ENCODE measurements at regions not wholly inside any gene's neighbourhood (a gene's known extent, or its start where the extent isn't known, plus 50 kb on each side); places are given as distances from the start of the nearest gene placed in this dataset.

DNA sequence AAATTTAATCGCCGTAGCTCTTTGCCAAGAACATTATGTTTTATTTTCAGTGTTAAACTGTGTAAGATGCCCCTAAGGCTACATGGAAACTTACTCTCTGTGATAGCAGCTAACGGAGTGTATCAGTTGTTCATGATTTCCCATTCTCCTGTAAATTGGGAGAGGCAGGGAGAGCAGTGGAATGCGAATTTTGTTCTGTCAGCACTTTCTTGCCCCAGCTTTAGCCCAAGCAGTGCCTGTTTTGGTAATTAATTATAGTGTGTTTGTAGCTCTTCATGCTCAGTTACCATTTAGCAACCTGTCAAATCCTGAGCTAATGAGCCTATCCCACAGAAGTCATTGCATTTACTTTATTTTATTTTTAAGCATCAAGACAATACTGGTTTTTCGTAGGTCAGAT, 475.1 kb upstream of the RBFOX1 start:
- H3K4me3 Mint-ChIP-seq: no peak overlapping the region
- H3K4me1 Mint-ChIP-seq: no peaks in the 10 kb centered on the region
- peaks cover 62% of the 10 kb centered on the region for H3K27me3 Mint-ChIP-seq (ENCODE audit: low read depth)
- TF ChIP-seq, protein P1, sequence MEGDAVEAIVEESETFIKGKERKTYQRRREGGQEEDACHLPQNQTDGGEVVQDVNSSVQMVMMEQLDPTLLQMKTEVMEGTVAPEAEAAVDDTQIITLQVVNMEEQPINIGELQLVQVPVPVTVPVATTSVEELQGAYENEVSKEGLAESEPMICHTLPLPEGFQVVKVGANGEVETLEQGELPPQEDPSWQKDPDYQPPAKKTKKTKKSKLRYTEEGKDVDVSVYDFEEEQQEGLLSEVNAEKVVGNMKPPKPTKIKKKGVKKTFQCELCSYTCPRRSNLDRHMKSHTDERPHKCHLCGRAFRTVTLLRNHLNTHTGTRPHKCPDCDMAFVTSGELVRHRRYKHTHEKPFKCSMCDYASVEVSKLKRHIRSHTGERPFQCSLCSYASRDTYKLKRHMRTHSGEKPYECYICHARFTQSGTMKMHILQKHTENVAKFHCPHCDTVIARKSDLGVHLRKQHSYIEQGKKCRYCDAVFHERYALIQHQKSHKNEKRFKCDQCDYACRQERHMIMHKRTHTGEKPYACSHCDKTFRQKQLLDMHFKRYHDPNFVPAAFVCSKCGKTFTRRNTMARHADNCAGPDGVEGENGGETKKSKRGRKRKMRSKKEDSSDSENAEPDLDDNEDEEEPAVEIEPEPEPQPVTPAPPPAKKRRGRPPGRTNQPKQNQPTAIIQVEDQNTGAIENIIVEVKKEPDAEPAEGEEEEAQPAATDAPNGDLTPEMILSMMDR (IDR thresholded peaks at IDR 0.05; ENCODE audit: unreplicated experiment): no peak
- H3K9me3 Mint-ChIP-seq: no peaks in the 10 kb centered on the region
- no peak overlapping the region for H3K27ac Mint-ChIP-seq
- H3K36me3 Mint-ChIP-seq: no peaks in the 10 kb centered on the region
- no peak for DNase-seq (ENCODE audit: low spot score in 2 of 2, unreplicated experiment in 2 of 2)

DNA sequence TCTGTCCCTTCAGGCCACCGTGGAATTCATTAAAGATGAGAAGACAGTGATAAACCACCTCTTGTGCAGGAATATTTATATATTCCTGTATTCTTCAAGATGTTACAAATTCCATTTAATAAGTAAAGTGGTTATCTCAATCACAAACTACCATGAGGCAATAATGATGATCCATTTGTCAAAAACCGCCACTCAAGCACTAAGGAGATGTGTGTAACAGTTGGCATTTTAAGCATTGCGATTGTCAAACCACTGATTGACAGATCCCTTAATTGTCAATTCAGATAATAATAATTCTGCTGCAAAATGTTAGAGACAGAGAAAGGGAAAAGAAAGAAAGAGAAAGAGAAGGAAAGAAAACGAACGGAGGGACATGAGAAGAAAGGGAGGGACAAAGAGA, 476.1 kb upstream of the RBFOX1 start:
- no peaks in the 10 kb centered on the region for H3K36me3 Mint-ChIP-seq
- H3K27ac Mint-ChIP-seq: no peak overlapping the region
- no peaks in the 10 kb centered on the region for H3K4me1 Mint-ChIP-seq
- TF ChIP-seq, protein P1 (IDR thresholded peaks at IDR 0.05; ENCODE audit: unreplicated experiment): no peak
- peaks cover 66% of the 10 kb centered on the region for H3K27me3 Mint-ChIP-seq (ENCODE audit: low read depth)
- DNase-seq (ENCODE audit: low spot score in 2 of 2, unreplicated experiment in 2 of 2): no peak
- H3K4me3 Mint-ChIP-seq: no peak overlapping the region
- H3K9me3 Mint-ChIP-seq: no peaks in the 10 kb centered on the region

DNA sequence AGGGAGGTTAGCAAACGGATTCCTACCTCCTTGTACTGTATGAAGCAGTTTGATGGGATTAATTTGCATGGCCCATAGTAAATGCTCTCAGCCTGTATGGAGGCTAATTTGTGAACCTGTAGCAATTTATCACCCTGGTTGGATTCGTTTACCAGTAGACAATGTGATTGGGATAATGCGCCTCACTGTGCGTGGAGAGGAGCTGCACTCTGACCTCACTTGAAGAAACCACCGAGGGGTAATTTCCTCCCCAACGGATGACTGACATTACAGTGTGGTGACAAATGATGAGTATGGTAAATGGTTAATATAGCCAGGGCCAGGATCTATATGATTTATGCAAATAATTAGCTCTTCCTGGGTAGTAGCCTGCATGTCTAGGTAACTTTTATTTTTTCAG, 479.1 kb upstream of the RBFOX1 start:
- Mint-ChIP-seq H3K4me3 (no peak overlapping the region), H3K9me3 (no peaks in the 10 kb centered on the region), H3K27ac (no peak overlapping the region), H3K27me3 (ENCODE audit: low read depth) (peaks cover 54% of the 10 kb centered on the region), H3K36me3 (no peaks in the 10 kb centered on the region), H3K4me1 (no peaks in the 10 kb centered on the region)
- DNase-seq (ENCODE audit: low spot score in 2 of 2, unreplicated experiment in 2 of 2): no peak
- TF ChIP-seq, protein P1 (IDR thresholded peaks at IDR 0.05; ENCODE audit: unreplicated experiment): no peak

DNA sequence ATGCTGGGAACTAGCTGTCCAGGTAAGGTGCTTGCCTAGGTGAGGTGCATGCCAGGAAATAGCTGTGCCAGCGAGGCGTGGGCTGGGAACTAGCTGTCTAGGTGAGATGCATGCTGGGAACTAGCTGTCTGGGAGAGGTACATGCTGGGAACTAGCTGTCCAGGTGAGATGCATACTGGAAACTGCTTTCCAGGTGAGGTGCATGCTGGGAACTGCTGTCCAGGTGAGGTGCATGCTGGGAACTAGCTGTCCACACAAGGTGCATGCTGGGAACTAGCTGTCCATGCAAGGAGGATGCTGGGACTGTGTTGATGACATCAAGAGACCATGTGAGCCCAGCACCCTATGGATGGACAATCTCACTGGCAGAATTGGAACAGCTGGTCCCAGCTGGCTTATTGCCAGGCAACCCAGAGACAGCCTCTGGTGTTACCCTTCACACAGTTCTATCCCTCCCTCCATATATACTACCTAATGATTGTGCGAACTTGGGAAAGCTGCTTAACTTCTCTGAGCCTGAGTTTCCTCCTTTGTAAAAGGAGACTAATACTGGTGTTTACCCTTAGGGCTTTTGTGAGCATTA, 479.9 kb upstream of the RBFOX1 start:
- no peak for DNase-seq (ENCODE audit: low spot score in 2 of 2, unreplicated experiment in 2 of 2)
- TF ChIP-seq, protein P1 (IDR thresholded peaks at IDR 0.05; ENCODE audit: unreplicated experiment): no peak
- Mint-ChIP-seq H3K4me3 (no peak overlapping the region), H3K4me1 (no peaks in the 10 kb centered on the region), H3K27ac (no peak overlapping the region), H3K27me3 (ENCODE audit: low read depth) (peaks cover 49% of the 10 kb centered on the region), H3K9me3 (no peaks in the 10 kb centered on the region), H3K36me3 (no peaks in the 10 kb centered on the region)

DNA sequence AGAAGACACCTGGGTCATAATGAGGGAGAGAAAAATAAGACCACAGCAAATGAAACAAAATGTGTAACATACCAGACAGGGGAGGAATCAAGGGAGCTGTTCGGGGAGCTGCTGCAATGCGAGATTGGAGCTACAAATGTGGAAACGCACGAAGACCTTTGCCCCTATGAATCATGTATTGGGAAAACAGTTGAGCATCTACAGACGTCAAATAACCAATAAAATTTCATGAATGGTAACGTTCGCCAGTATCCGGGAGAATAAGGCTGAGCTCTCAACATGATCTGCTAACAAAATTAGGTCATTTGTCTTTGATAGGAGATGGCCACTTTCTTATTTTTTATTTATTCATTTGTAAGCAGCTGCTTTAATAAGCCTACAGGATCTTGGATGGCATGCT, 486.2 kb upstream of the RBFOX1 start:
- H3K4me3 Mint-ChIP-seq: no peak overlapping the region
- TF ChIP-seq, protein P1 (IDR thresholded peaks at IDR 0.05; ENCODE audit: unreplicated experiment): no peak
- H3K4me1 Mint-ChIP-seq: no peaks in the 10 kb centered on the region
- no peak overlapping the region for H3K27ac Mint-ChIP-seq
- peaks cover 18% of the 10 kb centered on the region for H3K9me3 Mint-ChIP-seq
- H3K36me3 Mint-ChIP-seq: no peaks in the 10 kb centered on the region
- H3K27me3 Mint-ChIP-seq (ENCODE audit: low read depth): peaks cover 11% of the 10 kb centered on the region
- no peak for DNase-seq (ENCODE audit: low spot score in 2 of 2, unreplicated experiment in 2 of 2)

DNA sequence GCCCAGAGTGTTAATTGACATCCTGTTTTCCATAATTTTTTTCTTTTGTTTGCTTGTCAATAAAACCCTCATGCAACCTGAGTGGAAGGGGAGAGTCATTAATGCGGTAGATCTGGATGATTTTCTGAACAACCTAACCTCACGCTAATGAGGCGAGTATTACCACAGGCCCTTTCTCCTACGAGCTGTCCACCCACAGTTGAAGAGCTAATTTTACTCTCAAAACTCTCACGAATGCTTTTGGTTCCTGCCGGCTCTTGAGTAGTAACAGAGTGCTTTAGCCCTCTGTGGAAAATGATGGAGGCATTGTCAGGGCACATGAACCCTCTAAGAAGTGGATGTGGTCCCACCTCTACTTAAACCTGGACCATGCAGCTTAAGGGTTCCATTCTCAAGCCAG, 491.3 kb upstream of the RBFOX1 start:
- Mint-ChIP-seq H3K4me3 (no peak overlapping the region), H3K9me3 (peaks cover 25% of the 10 kb centered on the region), H3K36me3 (no peaks in the 10 kb centered on the region), H3K4me1 (no peaks in the 10 kb centered on the region), H3K27me3 (ENCODE audit: low read depth) (peaks cover 4% of the 10 kb centered on the region), H3K27ac (no peak overlapping the region)
- DNase-seq (ENCODE audit: low spot score in 2 of 2, unreplicated experiment in 2 of 2): no peak
- TF ChIP-seq, protein P1 (IDR thresholded peaks at IDR 0.05; ENCODE audit: unreplicated experiment): no peak
